B cell (primary cell): ENCODE measurements at regions not wholly inside any gene's neighbourhood (a gene's known extent, or its start where the extent isn't known, plus 50 kb on each side); places are given as distances from the start of the nearest gene placed in this dataset.

Experiments used
- EZH2 ChIP-seq: IDR thresholded peaks from 2 replicates; pipeline ENCODE4 v1.6.1; 2012; ENCODE audit warnings: borderline replicate concordance, low read depth, mild to moderate bottlenecking, moderate library complexity, low read length; ENCODE audit not compliant: insufficient read depth, poor library complexity, severe bottlenecking
- TF ChIP-seq, protein P1 (sequence below): fragments of 200-600 bp; IDR thresholded peaks from one replicate; pipeline ENCODE4 v1.8.0; 2022; ENCODE audit warnings: antibody characterized with exemption, mild to moderate bottlenecking

DNA sequence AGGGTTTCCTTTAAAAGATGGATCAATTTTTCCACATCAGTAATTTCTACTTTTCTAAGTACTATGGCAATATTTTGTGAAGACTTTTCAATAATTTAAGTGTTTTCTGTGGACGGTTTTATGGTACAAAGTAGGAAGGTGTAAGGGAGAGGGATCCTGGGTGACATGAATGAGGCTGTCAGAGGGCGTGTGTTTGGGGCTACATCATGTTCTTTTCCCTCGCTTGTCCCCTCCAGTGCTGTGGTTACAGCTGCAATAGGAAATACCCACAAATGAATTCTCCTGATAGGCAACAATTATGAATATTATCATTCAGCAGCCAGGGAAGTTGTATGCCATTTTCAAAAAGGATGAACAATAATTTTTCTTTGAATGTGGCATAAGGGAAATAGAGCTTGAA is 83.8 kb downstream of the CAVIN4 start:
- TF ChIP-seq, protein P1, sequence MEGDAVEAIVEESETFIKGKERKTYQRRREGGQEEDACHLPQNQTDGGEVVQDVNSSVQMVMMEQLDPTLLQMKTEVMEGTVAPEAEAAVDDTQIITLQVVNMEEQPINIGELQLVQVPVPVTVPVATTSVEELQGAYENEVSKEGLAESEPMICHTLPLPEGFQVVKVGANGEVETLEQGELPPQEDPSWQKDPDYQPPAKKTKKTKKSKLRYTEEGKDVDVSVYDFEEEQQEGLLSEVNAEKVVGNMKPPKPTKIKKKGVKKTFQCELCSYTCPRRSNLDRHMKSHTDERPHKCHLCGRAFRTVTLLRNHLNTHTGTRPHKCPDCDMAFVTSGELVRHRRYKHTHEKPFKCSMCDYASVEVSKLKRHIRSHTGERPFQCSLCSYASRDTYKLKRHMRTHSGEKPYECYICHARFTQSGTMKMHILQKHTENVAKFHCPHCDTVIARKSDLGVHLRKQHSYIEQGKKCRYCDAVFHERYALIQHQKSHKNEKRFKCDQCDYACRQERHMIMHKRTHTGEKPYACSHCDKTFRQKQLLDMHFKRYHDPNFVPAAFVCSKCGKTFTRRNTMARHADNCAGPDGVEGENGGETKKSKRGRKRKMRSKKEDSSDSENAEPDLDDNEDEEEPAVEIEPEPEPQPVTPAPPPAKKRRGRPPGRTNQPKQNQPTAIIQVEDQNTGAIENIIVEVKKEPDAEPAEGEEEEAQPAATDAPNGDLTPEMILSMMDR = no peak
- no peak for TF ChIP-seq EZH2
